ENCODE measurements at regions not wholly inside any gene's neighbourhood (a gene's known extent, or its start where the extent isn't known, plus 50 kb on each side); places are given as distances from the start of the nearest gene placed in this dataset.
"Not testable (repeated sequence)": the region's sequence is repeated elsewhere in the genome, so short reads cannot be mapped to it uniquely, and the experiment has no call there.

DNA sequence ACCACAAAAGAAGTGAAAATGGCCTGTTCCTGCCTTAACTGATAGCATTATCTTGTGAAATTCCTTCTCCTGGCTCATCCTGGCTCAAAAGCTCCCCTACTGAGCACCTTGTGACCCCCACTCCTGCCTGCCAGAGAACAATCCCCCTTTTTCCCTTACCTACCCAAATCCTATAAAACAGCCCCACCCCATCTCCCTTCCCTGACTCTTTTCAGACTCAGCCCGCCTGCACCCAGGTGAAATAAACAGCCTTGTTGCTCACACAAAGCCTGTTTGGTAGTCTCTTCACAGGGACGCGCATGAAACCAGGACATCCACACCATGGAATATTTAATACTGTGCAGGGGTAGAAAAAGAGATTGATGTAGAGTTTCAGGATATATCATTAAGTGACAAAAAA, 1677.0 kb downstream of the C4orf33 start:
- not testable (repeated sequence) for DNase-seq (ENCODE audit: low spot score)

DNA sequence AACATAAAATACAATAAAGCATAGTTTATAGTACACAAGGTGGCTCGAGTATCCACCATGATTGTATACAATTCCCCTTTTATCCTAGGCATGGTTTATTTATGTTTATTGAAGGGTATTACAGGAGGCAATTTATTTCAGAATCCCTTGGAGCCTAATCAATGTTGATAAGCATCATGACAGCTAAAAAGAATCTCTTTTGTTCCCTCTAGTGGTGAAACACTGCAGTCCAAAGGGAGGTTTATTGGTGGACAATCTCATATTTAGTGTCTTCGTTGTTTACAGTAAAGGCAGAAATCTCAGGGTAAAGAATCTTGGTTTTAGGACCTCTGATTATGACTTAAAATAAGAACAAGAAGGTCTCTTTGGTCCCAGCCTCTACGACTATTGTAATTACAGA, 1712.5 kb downstream of the C4orf33 start:
- DNase-seq (ENCODE audit: low spot score), result peak; percentile 4

DNA sequence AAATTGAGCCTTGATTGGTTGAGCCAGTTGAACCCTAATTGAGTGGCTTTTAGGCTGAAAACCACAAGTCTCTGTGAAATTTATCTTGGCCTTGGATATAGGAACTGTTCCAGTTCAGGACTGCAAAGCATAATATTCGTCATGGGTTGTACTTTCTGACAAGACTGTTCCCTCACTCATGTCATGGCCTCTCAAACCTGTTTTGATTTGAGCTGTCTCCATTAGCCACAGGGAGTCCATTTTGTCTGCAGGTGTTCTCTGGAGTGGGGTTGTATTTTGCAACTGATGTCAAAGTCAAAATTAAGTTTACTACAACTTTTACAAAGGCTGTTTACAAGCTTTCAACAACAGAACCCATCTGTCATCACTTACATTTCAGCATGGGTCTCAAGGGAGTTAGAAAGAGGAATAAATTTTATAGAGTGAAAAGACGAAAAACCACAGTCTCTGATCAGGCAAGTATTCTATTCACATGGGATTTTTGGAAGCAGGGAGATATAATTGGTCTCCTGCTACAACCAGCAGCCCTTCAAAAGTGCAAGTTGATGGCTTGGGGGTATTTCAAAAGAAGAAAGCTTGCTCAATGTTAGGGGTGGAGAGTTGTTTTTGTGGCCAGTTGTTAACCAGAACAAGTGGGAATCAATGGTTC, 1716.3 kb downstream of the C4orf33 start:
- DNase-seq (ENCODE audit: low spot score), result no peak

DNA sequence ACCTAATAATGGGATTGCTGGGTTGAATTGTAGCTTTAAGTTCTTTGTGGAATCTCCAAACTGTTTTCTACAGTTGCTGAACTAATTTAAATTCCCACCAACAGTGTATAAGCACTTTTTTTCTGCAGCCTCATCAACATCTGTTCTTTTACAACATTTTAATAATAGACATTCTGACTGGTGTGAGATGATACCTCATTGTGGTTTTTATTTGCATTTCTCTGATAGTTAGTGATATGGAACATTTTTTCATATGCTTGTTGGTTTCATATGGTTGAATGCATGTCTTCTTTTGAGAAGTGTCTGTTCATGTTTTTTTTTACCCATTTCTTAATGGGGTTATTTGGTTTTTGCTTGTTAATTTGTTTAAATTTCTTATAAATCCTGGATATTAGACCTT, 1718.9 kb downstream of the C4orf33 start:
- DNase-seq (ENCODE audit: low spot score), result no peak

DNA sequence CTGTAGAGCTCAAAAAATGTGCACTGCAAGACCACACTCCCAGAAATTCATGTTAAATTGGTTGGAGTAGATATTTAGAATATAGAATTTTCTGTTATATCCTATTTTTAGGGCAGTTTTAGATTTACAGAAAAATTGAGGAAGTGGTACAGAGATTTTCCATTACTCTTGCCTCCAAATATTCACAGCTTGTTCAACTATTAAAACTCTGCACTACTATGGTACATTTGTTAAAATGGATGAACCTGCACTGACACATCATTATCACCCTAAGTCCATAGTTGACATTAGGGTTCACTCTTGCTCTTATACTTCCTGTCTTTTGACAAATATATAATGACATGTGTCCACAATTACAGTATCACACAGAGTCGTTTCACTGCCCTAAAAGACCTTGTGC, 1724.5 kb downstream of the C4orf33 start:
- DNase-seq (ENCODE audit: low spot score), result no peak

DNA sequence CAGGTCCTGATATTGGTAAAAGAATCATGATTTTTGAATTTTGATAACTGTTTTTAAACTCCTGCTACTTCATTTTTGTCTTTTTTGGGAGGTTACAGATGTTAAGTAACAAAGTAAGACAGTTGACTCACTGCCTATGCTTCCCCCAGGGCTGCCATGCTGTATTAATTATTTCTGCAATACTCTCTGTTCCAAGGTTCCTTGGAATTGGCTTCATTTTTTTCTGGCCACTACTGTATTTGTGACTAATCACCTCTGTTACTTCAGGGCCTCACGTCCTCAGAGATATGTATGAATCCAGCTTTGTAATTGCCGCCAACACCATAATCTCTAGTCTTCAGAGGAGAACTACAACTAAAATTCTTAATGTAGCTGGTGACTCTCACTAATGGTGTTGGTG, 1729.3 kb downstream of the C4orf33 start:
- DNase-seq (ENCODE audit: low spot score), result no peak

DNA sequence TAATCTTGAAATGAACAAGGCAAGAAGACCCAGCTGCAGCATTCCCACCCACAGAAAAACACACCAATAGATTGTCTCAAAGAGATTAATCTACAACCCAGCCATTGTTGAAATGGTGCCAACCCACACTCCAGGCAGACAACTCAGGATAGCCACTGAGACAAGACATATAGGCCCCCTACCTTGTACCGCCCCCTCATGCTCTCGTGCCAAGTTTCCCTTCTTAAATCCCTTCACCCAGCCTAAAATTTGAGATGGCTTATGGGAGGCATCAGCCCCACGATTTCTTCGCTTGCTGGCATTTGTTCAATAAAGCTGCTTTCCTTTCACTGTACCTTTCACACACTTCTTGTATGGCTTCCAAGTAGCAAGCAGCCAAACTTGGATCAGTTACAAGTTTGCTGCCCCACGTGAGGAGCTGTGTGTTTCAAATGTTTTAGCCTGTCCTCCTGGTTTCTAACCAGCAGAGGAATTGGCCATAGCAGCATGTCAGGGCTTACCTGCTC, 1754.1 kb downstream of the C4orf33 start:
- no peak for DNase-seq (ENCODE audit: low spot score)

DNA sequence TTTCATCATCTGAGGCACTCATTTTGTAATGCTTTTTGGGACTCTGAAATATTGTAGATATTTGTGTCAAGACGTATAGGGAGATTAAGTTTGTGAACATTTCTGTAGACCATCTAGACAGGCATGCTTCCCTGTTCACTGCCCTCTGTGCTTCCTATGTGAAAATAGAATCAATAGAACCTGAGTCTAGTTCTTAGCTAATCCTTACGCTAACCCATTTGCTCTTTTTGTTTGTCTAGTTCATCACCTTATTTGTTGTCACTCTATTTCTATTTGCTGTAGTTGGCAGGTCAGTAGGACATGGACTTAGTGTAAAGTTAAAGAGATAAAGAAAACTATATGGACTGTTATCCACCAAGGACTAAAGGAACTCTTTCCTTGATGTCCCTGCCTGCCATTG, 1755.2 kb downstream of the C4orf33 start:
- DNase-seq (ENCODE audit: low spot score), result no peak

DNA sequence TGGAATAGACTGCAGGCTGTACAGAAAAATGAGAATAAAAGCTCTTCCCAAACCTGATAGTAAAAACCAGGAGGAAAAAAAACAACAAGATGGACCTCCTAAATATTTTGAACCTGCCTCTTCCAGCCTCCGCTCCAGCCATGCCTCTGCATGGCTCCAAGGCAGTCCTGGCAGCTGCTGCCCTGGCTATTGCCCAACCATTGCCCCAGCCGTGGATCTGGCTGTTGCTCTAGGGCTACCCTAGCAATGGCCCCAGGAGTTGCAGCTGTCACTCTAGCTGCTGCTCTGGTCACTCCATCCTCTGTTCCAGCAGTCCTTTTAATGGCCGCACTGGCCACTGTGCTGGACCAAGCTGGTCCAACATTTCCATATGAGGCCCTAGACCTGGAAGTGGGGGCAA, 1756.0 kb downstream of the C4orf33 start:
- no peak for DNase-seq (ENCODE audit: low spot score)

DNA sequence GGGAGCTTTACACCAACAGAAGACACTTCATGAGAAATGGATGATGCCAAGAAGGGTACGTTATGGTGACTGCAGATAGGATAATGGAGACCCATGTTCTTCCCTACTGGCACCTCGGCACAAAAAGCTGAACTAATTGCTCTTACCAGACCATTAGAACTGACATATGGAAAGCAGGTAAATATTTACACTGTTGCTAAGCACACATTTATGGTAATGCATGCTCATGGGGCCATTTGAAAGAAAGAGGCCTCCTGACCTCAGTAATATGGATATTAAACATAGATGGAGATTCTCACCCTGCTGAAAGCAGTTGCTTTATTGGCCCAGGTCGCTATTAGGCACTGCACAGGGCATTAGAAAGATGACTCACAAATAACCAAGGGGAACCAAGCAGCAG, 1759.6 kb downstream of the C4orf33 start:
- DNase-seq (ENCODE audit: low spot score), result no peak

DNA sequence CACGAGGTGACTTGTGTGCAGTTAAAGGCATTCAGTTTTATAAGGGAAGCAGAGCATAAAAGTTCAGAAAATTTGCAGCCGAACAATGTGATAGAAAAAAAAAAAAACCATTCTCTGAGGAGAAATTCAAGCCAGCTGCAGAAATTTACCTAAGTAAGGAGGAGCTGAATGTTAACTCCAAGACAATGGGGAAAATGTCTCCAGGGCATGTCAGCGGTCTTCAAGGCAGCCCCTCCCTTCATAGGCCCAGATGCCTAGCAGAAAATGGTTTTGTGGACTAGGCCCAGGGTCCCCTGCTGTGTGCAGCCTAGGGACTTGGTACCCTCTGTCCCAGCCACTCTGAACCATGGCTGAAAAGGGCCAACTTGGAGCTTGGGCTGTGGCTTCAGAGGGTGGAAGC, 1764.0 kb downstream of the C4orf33 start:
- DNase-seq (ENCODE audit: low spot score), result no peak

DNA sequence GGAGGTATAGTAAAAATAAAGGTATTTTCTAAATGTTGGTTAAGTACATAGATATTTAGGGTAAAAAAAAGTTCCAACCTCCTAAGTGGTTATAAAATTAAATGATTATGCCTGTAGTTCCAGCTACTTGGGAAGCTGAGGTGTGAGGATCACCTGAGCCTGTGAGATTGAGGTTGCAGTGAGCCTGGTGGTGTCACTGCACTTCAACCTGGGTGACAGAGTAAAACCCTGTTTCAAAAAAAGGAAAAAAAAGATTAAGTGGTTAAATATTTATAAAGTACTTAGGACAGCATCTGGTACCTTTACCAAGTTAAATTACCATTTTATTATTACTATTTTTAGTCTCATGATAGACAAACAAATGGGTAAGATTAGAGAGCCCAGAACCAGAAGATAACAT, 1801.0 kb downstream of the C4orf33 start:
- no peak for DNase-seq (ENCODE audit: low spot score)

DNA sequence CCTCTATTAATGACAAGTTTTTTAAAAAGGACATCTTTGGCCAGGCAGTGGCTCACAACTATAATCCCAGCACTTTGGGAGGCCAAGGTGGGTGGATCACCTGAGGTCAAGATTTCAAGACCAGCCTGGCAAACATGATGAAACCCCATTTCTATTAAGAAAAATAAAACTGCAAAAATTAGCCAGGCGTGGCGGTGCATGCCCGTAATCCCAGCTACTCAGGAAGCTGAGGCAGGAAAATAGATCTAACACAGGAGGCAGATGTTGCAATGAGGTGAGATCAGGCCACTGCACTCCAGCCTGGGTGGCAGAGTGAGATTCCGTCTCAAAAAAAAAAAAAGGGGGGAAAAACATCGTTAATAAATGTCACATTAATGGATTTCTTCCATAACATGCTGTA, 1805.4 kb downstream of the C4orf33 start:
- no peak for DNase-seq (ENCODE audit: low spot score)

DNA sequence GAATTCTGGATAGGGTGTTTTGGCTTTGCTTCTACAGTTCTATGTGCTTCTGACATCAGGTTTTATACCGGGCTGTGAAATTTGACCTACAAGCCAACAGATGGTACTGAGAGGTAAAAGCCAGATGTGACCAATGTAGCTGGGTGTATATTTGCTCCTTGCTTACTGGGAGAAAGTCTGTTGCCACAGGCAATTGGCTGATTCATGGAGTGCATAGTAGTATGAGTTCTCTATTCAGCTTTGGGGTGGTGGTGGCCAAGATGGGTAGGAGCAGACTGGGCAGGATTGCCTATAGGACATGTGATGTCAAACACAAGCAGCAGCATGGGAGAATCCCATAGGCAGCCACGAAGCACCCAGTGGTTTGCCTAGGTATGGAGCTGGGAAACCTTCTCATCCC, 1827.0 kb downstream of the C4orf33 start:
- no peak for DNase-seq (ENCODE audit: low spot score)

DNA sequence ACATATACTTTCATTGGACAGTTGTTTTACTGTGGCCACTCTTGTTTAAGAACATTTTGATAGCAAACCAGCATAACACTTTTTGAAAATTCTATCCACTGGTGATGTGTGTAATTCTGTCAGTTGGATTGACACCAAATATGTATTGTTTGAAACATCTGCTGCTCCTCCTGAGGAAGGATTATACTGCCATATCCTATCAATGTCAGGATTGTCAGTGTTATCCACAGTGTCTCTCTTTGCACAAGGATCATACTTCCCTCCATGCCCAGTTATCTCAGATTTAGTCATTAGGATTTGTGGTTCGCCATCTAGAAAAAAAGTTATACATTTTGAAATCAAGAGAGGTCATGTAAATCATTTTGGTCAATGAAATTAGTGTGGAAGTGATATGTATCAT, 1859.6 kb downstream of the C4orf33 start:
- no peak for DNase-seq (ENCODE audit: low spot score)

DNA sequence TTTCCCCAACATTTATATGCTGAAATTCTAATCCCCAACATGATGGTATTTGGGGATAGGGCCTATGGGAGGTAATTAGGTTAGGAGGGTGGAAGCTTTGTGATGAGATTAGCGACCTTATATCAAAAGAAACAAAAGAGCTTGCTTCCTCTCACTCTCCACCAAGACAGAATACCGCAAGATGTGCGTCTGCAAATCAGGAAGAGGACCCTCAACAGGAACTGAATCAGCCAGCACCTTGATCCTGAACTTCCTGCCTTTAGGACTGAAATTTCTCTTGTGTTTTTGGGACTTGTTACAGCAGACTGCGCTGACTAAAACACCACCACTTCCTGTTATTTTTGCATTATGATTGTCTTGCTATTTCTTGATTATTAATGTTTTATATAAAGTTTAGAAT, 1889.4 kb downstream of the C4orf33 start:
- peak; percentile 84 for DNase-seq (ENCODE audit: low spot score)

DNA sequence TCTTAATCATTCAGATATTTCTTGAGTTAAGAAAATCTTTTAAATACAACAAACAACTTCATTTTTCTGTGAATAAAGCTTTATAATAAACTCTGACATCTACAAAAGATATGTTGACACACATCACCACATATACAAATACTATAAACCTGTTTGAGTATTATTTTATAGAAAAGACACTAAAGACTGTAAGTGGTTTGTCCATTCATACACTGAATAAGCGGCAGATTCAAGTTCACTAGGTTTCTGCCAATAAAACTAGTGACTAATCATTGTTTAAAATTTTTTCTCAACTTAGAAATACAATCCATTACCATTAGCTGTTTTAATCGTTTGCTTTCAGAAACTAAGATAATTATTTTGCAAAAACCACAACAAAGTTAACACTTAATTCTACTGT, 1900.0 kb downstream of the C4orf33 start:
- no peak for DNase-seq (ENCODE audit: low spot score)

DNA sequence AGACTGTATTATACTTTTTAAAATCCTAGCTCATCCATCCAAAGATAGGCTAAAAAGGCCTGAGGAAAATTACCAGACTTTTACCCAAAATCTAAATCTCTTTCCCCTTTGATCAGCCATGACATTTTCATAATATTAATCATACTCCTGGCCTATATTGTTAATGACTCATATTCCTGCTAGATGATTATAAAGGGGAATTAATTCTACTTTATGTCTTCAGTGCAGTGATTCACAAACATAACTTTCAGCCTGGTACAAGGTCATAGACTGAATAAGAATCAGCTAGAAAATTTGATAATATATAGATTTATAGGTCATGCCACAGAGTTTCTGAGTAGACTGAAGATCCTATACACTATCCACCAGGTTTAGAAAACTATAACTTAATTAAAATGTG, 1905.4 kb downstream of the C4orf33 start:
- DNase-seq (ENCODE audit: low spot score), result peak; percentile 28

DNA sequence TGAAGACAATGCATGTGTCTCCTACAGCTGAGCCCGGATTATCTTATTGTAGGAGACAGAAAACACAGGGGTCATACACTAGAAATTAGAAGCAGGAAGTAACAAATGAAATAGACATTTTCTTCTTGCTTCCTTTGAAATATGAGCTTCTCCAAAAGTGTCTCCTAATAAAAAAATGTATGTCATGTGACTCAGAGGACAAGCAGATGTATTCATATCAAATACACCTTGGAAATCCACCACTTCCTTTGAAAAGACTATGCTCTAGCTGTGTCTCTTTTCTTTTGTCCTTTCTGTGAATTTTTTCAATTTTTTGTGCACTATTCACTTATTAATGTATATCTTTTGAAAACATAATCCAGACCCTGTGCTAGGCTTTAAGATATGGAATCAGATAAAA, 1906.2 kb downstream of the C4orf33 start:
- DNase-seq (ENCODE audit: low spot score), result no peak

DNA sequence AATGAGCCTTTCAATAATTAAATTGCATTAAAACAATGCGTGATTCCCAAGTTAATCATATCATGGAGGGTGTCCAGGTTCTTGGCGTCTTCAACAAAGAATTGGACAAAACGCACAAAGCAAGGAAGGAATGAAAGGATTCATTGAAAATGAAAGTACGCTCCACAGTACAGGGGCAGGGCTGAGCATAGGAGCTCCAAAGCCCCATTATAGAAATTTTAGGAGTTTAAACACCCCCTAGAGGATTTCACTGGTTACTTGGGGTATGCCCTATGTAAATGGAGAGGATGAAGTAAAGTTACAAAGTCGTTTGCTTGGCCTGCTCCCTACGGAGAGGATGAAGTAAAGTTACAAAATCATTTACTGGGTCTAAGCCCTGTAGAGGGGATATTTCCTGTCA, 1910.4 kb downstream of the C4orf33 start:
- no peak for DNase-seq (ENCODE audit: low spot score)

DNA sequence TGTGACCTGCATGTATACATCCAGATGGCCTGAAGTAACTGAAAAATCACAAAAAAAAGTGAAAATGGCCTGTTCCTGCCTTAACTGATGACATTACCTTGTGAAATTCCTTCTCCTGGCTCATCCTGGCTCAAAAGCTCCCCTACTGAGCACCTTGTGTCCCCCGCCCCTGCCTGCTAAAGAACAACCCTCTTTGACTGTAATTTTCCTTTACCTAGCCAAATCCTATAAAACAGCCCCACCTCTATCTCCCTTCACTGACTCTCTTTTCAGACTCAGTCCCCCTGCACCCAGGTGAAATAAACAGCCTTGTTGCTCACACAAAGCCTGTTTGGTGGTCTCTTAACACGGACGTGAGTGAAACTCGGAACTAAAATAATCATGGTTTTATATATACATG, 1916.0 kb downstream of the C4orf33 start:
- not testable (repeated sequence) for DNase-seq (ENCODE audit: low spot score)

DNA sequence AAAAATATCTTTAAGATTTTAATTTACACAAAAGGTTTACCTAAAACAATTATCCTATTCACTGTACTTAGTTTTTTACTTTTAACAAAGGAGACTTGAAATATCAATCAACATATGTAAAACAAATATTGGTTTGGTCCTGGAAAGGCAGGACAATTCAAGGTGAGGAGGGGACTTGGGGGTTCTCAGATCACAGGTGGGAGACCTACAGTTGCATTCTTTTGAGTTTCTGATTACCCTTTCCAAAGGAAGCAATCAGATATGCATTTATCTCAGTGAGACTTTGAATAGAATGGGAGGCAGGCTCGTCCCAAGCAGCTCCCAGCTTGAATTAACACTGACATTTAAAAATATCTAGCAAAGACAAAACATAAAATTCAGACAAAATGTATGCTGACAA, 1917.3 kb downstream of the C4orf33 start:
- DNase-seq (ENCODE audit: low spot score), result no peak

DNA sequence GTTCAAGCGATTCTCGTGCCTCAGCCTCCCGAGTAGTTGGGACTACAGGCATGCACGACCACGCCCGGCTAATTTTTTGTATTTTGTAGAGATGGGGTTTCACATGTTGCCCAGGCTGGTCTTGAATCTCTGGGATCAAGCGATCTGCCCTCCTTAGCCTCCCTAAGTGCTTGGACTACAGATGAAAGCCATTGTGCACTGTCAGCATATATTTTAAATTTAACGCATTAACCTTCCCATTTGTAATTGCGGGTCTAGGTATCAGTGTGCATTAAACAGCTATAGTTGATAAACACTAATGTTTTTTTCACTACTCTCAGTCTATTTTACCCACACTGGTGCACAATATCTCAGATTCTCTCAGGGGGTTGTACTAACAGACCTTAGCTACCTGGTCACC, 1930.8 kb downstream of the C4orf33 start:
- DNase-seq (ENCODE audit: low spot score), result no peak

DNA sequence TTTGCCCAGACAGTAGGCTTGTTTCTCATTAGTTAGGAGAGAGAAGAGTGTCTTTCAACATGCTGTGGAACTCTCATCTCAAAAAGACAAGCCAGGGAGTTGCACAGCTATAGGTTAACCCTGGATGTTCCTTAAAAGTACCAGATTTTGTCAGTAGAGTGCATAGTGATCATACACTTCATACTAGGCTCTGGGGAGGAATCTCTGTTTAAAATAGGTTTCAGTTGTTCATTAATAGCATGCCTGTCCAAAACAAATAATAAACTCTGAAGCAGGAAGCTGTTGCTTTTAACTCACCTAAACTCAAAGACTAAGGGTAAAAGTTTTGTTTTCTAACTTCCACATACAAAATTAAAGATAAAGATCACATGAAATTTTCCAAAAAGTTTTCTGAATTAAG, 1948.4 kb downstream of the C4orf33 start:
- DNase-seq (ENCODE audit: low spot score), result no peak

DNA sequence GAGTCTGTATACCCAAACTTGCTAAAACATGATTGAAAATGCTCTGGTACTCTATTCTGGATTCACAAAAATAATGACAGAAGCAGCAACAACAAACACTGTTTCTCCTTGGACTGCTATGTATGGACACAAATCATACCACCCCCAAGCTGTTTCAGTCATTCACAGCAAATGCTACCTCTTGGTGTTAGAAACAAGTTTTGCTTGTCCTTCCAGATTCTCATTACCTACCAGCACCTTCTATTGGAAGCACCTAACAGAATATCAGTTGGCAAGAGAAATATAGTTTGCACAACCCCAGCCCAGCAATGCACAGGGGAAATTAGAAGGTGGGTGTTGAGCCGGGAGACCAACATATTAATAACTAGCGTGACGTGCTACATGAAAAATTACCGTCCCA, 1950.9 kb downstream of the C4orf33 start:
- DNase-seq (ENCODE audit: low spot score), result no peak

All from kidney capillary endothelial cell (primary cell).